Endothelial cell of umbilical vein (primary cell): ENCODE measurements at regions not wholly inside any gene's neighbourhood (a gene's known extent, or its start where the extent isn't known, plus 50 kb on each side); places are given as distances from the start of the nearest gene placed in this dataset.

Source experiments
- BruUV-seq: library from RNA; stranded (reverse); fragments of 400-500 nt; replicated peaks from 2 replicates; lab custom pipeline; 2021; lab: Mats Ljungman, UMichigan
- CTCF ChIA-PET: fragments of 300-600, 350-600 bp; sonication (Branson Sonifier 250); formaldehyde crosslinking; loops from one replicate; lab custom pipeline; 2021; ENCODE audit warnings: antibody characterized with exemption, inconsistent platforms; lab: Charles Lee
- POLR2A ChIA-PET: fragments of 300-600, 350-600 bp; sonication (Branson Sonifier 250); formaldehyde crosslinking; loops from one replicate; lab custom pipeline; 2021; ENCODE audit warnings: antibody characterized with exemption, inconsistent platforms; lab: Charles Lee
- DNase-seq: peaks from one replicate; pipeline ENCODE4 v3.0.0-alpha.2; 2011; ENCODE audit warnings: low read depth, low spot score
- FAIRE-seq: peaks from 2 replicates; lab custom pipeline; 2011; peaks lifted over from hg19 to GRCh38; lab: Jason Lieb, UNC
- H2AFZ ChIP-seq: 2 replicates; pipeline ENCODE4 v1.6.0; 2012; ENCODE audit warnings: low read depth, low read length, control low read depth, inconsistent platforms
- H3K27ac ChIP-seq: 2 replicates; pipeline ENCODE4 v1.5.1; 2011; ENCODE audit warnings: low read depth, mild to moderate bottlenecking, control low read depth, low read length, moderate library complexity; ENCODE audit not compliant: insufficient read depth
- H3K27me3 ChIP-seq, 2 experiments: 2 replicates each; pipeline versions ENCODE4 v1.6.0 to v1.6.1; 2011; ENCODE audit warnings: low read length in 2 of 2, mixed read lengths in 1 of 2; ENCODE audit not compliant: control insufficient read depth in 2 of 2, insufficient read depth in 2 of 2
- H3K36me3 ChIP-seq, 2 experiments: 2 replicates in 1 of 2; 3 replicates in 1 of 2; pipeline ENCODE4 v1.5.1; 2011; ENCODE audit warnings: low read length in 2 of 2, mild to moderate bottlenecking in 1 of 2, moderate library complexity in 1 of 2; ENCODE audit not compliant: control insufficient read depth in 2 of 2, insufficient read depth in 2 of 2; ENCODE audit errors: extremely low read depth in 1 of 2
- H3K4me1 ChIP-seq: 3 replicates; pipeline ENCODE4 v1.5.1; 2011; ENCODE audit warnings: mild to moderate bottlenecking, low read length; ENCODE audit not compliant: control insufficient read depth, insufficient read depth; ENCODE audit errors: extremely low read depth
- H3K4me2 ChIP-seq: 2 replicates; pipeline ENCODE4 v1.6.1; 2011; ENCODE audit warnings: low read length, control low read depth, mixed read lengths; ENCODE audit not compliant: insufficient read depth
- H3K4me3 ChIP-seq, 3 experiments: fragments of 200-600 bp in 1 of 3; sonication (generic), shearing (Covaris generic) in 1 of 3; replicated peaks in 1 of 3; 2 replicates each; pipeline ENCODE4 v1.5.1; 2011 to 2016; ENCODE audit warnings: control low read depth in 3 of 3, low read length in 3 of 3, mild to moderate bottlenecking in 2 of 3, inconsistent platforms in 1 of 3, low read depth in 1 of 3, moderate library complexity in 1 of 3; ENCODE audit not compliant: insufficient read depth in 1 of 3
- H3K79me2 ChIP-seq: 2 replicates; pipeline ENCODE4 v1.6.0; 2012; ENCODE audit warnings: low read length, inconsistent platforms; ENCODE audit not compliant: control insufficient read depth, insufficient read depth
- H3K9ac ChIP-seq: replicated peaks from 2 replicates; pipeline ENCODE3; 2011; ENCODE audit warnings: low read length, control low read depth; ENCODE audit not compliant: insufficient read depth; ENCODE audit errors: extremely low read depth
- H3K9me1 ChIP-seq: replicated peaks from 3 replicates; pipeline ENCODE4 v1.6.0; 2011; ENCODE audit warnings: mild to moderate bottlenecking, low read length; ENCODE audit not compliant: control insufficient read depth, insufficient read depth; ENCODE audit errors: extremely low read depth
- H3K9me3 ChIP-seq: replicated peaks from 2 replicates; pipeline ENCODE4 v1.5.1; 2012; ENCODE audit warnings: low read length, inconsistent platforms; ENCODE audit not compliant: control insufficient read depth, insufficient read depth
- H4K20me1 ChIP-seq: replicated peaks from 2 replicates; pipeline ENCODE3; 2011; ENCODE audit warnings: mild to moderate bottlenecking, low read length; ENCODE audit not compliant: control insufficient read depth, insufficient read depth; ENCODE audit errors: extremely low read depth
- CTCF ChIP-seq, 2 donors: IDR thresholded peaks; 1 replicate in 1 of 2; 2 replicates in 1 of 2; pipeline ENCODE4 v1.5.1; 2011; ENCODE audit warnings: low read length in 2 of 2, mild to moderate bottlenecking in 2 of 2, moderate library complexity in 2 of 2, control low read depth in 1 of 2, inconsistent platforms in 1 of 2, low read depth in 1 of 2; ENCODE audit not compliant: insufficient read depth in 1 of 2; ENCODE audit errors: extremely low read depth in 1 of 2
- EZH2 ChIP-seq: IDR thresholded peaks from 2 replicates; pipeline ENCODE4 v1.6.1; 2012; ENCODE audit warnings: borderline replicate concordance, low read depth, mild to moderate bottlenecking, moderate library complexity, low read length, inconsistent platforms; ENCODE audit not compliant: severe bottlenecking
- FOS ChIP-seq: IDR thresholded peaks from 2 replicates; pipeline ENCODE4 v1.6.1; 2011; ENCODE audit warnings: mild to moderate bottlenecking, low read length, moderate library complexity, borderline replicate concordance; ENCODE audit not compliant: insufficient read depth
- GATA2 ChIP-seq: IDR thresholded peaks from 2 replicates; pipeline ENCODE4 v1.7.0; 2011; ENCODE audit warnings: low read depth, mild to moderate bottlenecking, moderate library complexity, mixed read lengths, low read length; ENCODE audit not compliant: insufficient read length, insufficient read depth
- JUN ChIP-seq: IDR thresholded peaks from 2 replicates; pipeline ENCODE4 v1.6.1; 2011; ENCODE audit warnings: borderline replicate concordance, low read depth; ENCODE audit not compliant: insufficient read length, insufficient read depth
- MAX ChIP-seq: IDR thresholded peaks from 2 replicates; pipeline ENCODE4 v1.6.1; 2011; ENCODE audit not compliant: insufficient read depth, insufficient read length
- MYC ChIP-seq: IDR thresholded peaks from one replicate; pipeline ENCODE4 v1.6.1; 2011; ENCODE audit warnings: mild to moderate bottlenecking, low read depth, low read length
- POLR2A ChIP-seq: IDR thresholded peaks from 2 replicates; pipeline ENCODE4 v1.6.1; 2012; ENCODE audit warnings: low read depth, mild to moderate bottlenecking, control low read depth, low read length
- POLR2AphosphoS5 ChIP-seq: IDR thresholded peaks from 2 replicates; pipeline ENCODE4 v1.6.1; 2012; ENCODE audit warnings: low read depth, mild to moderate bottlenecking, control low read depth, low read length, moderate library complexity; ENCODE audit not compliant: insufficient read depth
- dilution Hi-C: fragments of 300-500 bp; cut with MboI; formaldehyde crosslinking; loops from one replicate; pipeline ENCODE4 v1.15.0; 2019; ENCODE audit warnings: low sequenced_read_pairs; ENCODE audit not compliant: extremely low pct_ligation_motif_present
- intact Hi-C: fragments of 100-400 bp; cut with micrococcal nuclease; formaldehyde crosslinking; loops from one replicate; pipeline ENCODE4 v1.10.0; 2022

- no peak overlapping the region for H3K27ac ChIP-seq
- no peaks in the 10 kb centered on the region for H4K20me1 ChIP-seq
- H3K4me1 ChIP-seq: peaks cover 35% of the 10 kb centered on the region
- H3K36me3 ChIP-seq: no peaks in the 10 kb centered on the region
- no TSS peak for BruUV-seq
- no peaks in the 10 kb centered on the region for H3K79me2 ChIP-seq
- H3K4me3 ChIP-seq: no peak overlapping the region
- dilution Hi-C loops: no loop called here
- H3K27me3 ChIP-seq: no peaks in the 10 kb centered on the region
- H2AFZ ChIP-seq: no peak overlapping the region
- no peak for DNase-seq
- CTCF ChIA-PET: no interaction called here
- no peak overlapping the region for H3K4me2 ChIP-seq
- no peaks in the 10 kb centered on the region for H3K9me3 ChIP-seq
- H3K9ac ChIP-seq: no peak overlapping the region
- POLR2A ChIA-PET: no interaction called here
- TF ChIP-seq MAX: no peak
- TF ChIP-seq FOS: no peak
- no peak for TF ChIP-seq CTCF (IDR thresholded peaks at IDR 0.05; ENCODE audit: extremely low read depth in 1 of 2, insufficient read depth in 1 of 2, low read depth in 1 of 2, low read length in 2 of 2)
- no peak for TF ChIP-seq JUN
- no peak for TF ChIP-seq EZH2
- TF ChIP-seq MYC: no peak
- TF ChIP-seq POLR2AphosphoS5: no peak
- no peak for TF ChIP-seq POLR2A
- TF ChIP-seq GATA2: no peak
- intact Hi-C loops: no loop called here
- no peak for FAIRE-seq
- H3K9me1 ChIP-seq: no peaks in the 10 kb centered on the region
Measured at GRCh38 chr6:11436508-11437096, 100.9 kb upstream of the TMEM170B start.
